Upper lobe of left lung (tissue), 6 donors: ENCODE measurements at regions not wholly inside any gene's neighbourhood (a gene's known extent, or its start where the extent isn't known, plus 50 kb on each side); places are given as distances from the start of the nearest gene placed in this dataset.
"Not testable (repeated sequence)": the region's sequence is repeated elsewhere in the genome, so short reads cannot be mapped to it uniquely, and the experiment has no call there.

Experiments
- ATAC-seq, 2 donors: fragments of 200-7000 bp; cut with Tn5 transposase; one replicate each; pipeline ENCODE4 v1.9.1; 2022; ENCODE audit warnings: mild to moderate bottlenecking in 2 of 2, moderate library complexity in 2 of 2; ENCODE audit not compliant: low FRiP score in 2 of 2
- DNase-seq, 2 donors: peaks; one replicate each; pipeline ENCODE4 v3.0.0-alpha.2; 2019 to 2020
- H3K27ac ChIP-seq, 4 donors: fragments of 200-600 bp; sonication (generic); one replicate each; pipeline ENCODE4 v1.5.1; 2016 to 2019
- H3K27me3 ChIP-seq, 4 donors: fragments of 200-600 bp; sonication (generic); one replicate each; pipeline ENCODE4 v1.5.1; 2017 to 2019
- H3K36me3 ChIP-seq, 4 donors: fragments of 200-600 bp; sonication (generic); one replicate each; pipeline ENCODE4 v1.5.1; 2016 to 2019
- H3K4me1 ChIP-seq, 4 donors: fragments of 200-600 bp; sonication (generic); one replicate each; pipeline ENCODE4 v1.5.1; 2018 to 2019
- H3K4me3 ChIP-seq, 4 donors: fragments of 200-600 bp; sonication (generic); one replicate each; pipeline ENCODE4 v1.5.1; 2017 to 2019; ENCODE audit warnings: mild to moderate bottlenecking in 2 of 4, moderate library complexity in 1 of 4
- H3K9me3 ChIP-seq, 4 donors: fragments of 200-600 bp; sonication (generic); one replicate each; pipeline ENCODE4 v1.5.1; 2018 to 2019
- CTCF ChIP-seq, 6 experiments: fragments of 450-650 bp in 4 of 6; fragments of 200-600 bp in 2 of 6; sonication (generic) in 2 of 6; IDR thresholded peaks; one replicate each; pipeline ENCODE4 v1.5.1; 2016 to 2019; ENCODE audit warnings: antibody characterized with exemption in 6 of 6
- EP300 ChIP-seq, 4 donors: sonication (generic); formaldehyde crosslinking; IDR thresholded peaks; one replicate each; pipeline ENCODE4 v1.5.1; 2017; ENCODE audit warnings: antibody characterized with exemption in 4 of 4, control low read depth in 2 of 4
- POLR2A ChIP-seq, 4 donors: fragments of 450-650 bp; IDR thresholded peaks; one replicate each; pipeline ENCODE4 v1.5.1; 2016 to 2017; ENCODE audit warnings: antibody characterized with exemption in 4 of 4, mild to moderate bottlenecking in 2 of 4
- POLR2AphosphoS5 ChIP-seq, 2 donors: sonication (generic); formaldehyde crosslinking; IDR thresholded peaks; one replicate each; pipeline ENCODE4 v1.5.1; 2017; ENCODE audit warnings: antibody characterized with exemption in 2 of 2
- WGBS, 2 donors: methylation state at CpG; one replicate each; pipeline ENCODE4 v1.1.5; 2017 to 2018; 5-methylcytosine and 5-hydroxymethylcytosine counted together
- donor health status: DM: no; HTN: no; CAD: no; lungs with moderate emphysema.
- donor health status: DM: no; HTN: yes; CAD: no; lungs with severe emphysema.

GRCh38 chr5:130908186-130908585 is 256.9 kb downstream of the HINT1 start:
- H3K27ac ChIP-seq = no peak overlapping the region
- H3K4me3 ChIP-seq = no peak overlapping the region
- ATAC-seq (no peak), DNase-seq (no peak)
- peaks cover 0 to 5% (median 0%) of the 10 kb centered on the region in 4 donors for H3K9me3 ChIP-seq
- no peaks in the 10 kb centered on the region for H3K4me1 ChIP-seq
- H3K27me3 ChIP-seq = no peaks in the 10 kb centered on the region
- H3K36me3 ChIP-seq = no peaks in the 10 kb centered on the region
- 73 to 76% methylated on average over 3 of the region's 3 CpGs for WGBS, 2 donors
- TF ChIP-seq EP300 (IDR thresholded peaks at IDR 0.05) (no peak), POLR2AphosphoS5 (IDR thresholded peaks at IDR 0.05) (no peak), CTCF (IDR thresholded peaks at IDR 0.05) (no peak), POLR2A (IDR thresholded peaks at IDR 0.05) (no peak)

- H3K27ac ChIP-seq, H3K4me1 ChIP-seq, H3K36me3 ChIP-seq, H3K9me3 ChIP-seq, H3K4me3 ChIP-seq, H3K27me3 ChIP-seq, ATAC-seq: not testable (repeated sequence)
- 80 to 84% methylated on average over 21 to 24 of the region's 24 CpGs for WGBS, 2 donors
- peak in 1 of 2 donors; percentile 36 for DNase-seq
These were observed 267.4 kb downstream of the HINT1 start for GRCh38 chr5:130897537-130898195.

- H3K27me3 ChIP-seq, H3K27ac ChIP-seq, H3K4me3 ChIP-seq, H3K9me3 ChIP-seq, DNase-seq, H3K4me1 ChIP-seq, H3K36me3 ChIP-seq, ATAC-seq: not testable (repeated sequence)
- 84 to 91% methylated on average over 2 of the region's 2 CpGs for WGBS, 2 donors
These were observed 267.9 kb downstream of the HINT1 start for GRCh38 chr5:130897181-130897536.

- H3K27ac ChIP-seq = no peak overlapping the region
- WGBS, 2 donors = 86 to 91% methylated on average over 2 of the region's 2 CpGs
- no peaks in the 10 kb centered on the region for H3K4me1 ChIP-seq
- TF ChIP-seq EP300 (IDR thresholded peaks at IDR 0.05) = no peak
- no peak for TF ChIP-seq POLR2A (IDR thresholded peaks at IDR 0.05)
- TF ChIP-seq CTCF (IDR thresholded peaks at IDR 0.05) = no peak
- no peak for TF ChIP-seq POLR2AphosphoS5 (IDR thresholded peaks at IDR 0.05)
- H3K27me3 ChIP-seq = no peaks in the 10 kb centered on the region
- ATAC-seq (no peak), DNase-seq (no peak)
- no peaks in the 10 kb centered on the region for H3K36me3 ChIP-seq
- H3K9me3 ChIP-seq = no peaks in the 10 kb centered on the region
- H3K4me3 ChIP-seq = no peak overlapping the region
These were observed 268.4 kb downstream of the HINT1 start for GRCh38 chr5:130896636-130897035.

- DNase-seq = no peak
- 56 to 68% methylated on average over 1 of the region's 1 CpG for WGBS, 2 donors
These were observed 272.1 kb downstream of the HINT1 start for GRCh38 chr5:130893006-130893405.

More at GRCh38 chr5:130893006-130893405, 272.1 kb downstream of the HINT1 start:
- Histone ChIP-seq H3K4me3 (no peak overlapping the region), H3K9me3 (no peaks in the 10 kb centered on the region), H3K4me1 (no peaks in the 10 kb centered on the region), H3K36me3 (no peaks in the 10 kb centered on the region), H3K27ac (no peak overlapping the region), H3K27me3 (no peaks in the 10 kb centered on the region)
- no peak for TF ChIP-seq CTCF (IDR thresholded peaks at IDR 0.05)
- no peak for TF ChIP-seq POLR2A (IDR thresholded peaks at IDR 0.05)
- TF ChIP-seq POLR2AphosphoS5 (IDR thresholded peaks at IDR 0.05) = no peak
- no peak for TF ChIP-seq EP300 (IDR thresholded peaks at IDR 0.05)
- ATAC-seq = no peak
